H9 (cell line): ENCODE measurements at regions not wholly inside any gene's neighbourhood (a gene's known extent, or its start where the extent isn't known, plus 50 kb on each side); places are given as distances from the start of the nearest gene placed in this dataset.

Experiments
- DNase-seq: peaks from one replicate; pipeline ENCODE4 v3.0.0-alpha.2; 2017
- H2AFZ ChIP-seq: one replicate; pipeline ENCODE4 v1.6.1; 2013; ENCODE audit warnings: mild to moderate bottlenecking, low read length, control low read depth, moderate library complexity
- H2AK5ac ChIP-seq: 2 replicates; pipeline ENCODE4 v1.6.1; 2013; ENCODE audit warnings: low read length, control low read depth, mixed read lengths; ENCODE audit not compliant: insufficient read length
- H2BK120ac ChIP-seq: one replicate; pipeline ENCODE4 v1.6.1; 2013; ENCODE audit warnings: low read depth, mild to moderate bottlenecking, low read length, control low read depth, inconsistent platforms; ENCODE audit not compliant: poor library complexity, severe bottlenecking
- H2BK12ac ChIP-seq: 2 replicates; pipeline ENCODE4 v1.6.1; 2013; ENCODE audit warnings: low read length, control low read depth, mixed read lengths, low read depth; ENCODE audit not compliant: insufficient read length
- H2BK15ac ChIP-seq: 2 replicates; pipeline ENCODE4 v1.6.1; 2013; ENCODE audit warnings: low read depth, low read length, control low read depth
- H2BK20ac ChIP-seq: one replicate; pipeline ENCODE4 v1.6.1; 2013; ENCODE audit warnings: low read depth, mild to moderate bottlenecking, low read length, control low read depth, inconsistent platforms; ENCODE audit not compliant: poor library complexity, severe bottlenecking
- H2BK5ac ChIP-seq: 2 replicates; pipeline ENCODE4 v1.6.1; 2013; ENCODE audit warnings: low read length, control low read depth, mixed read lengths; ENCODE audit not compliant: insufficient read length
- H3K14ac ChIP-seq: 2 replicates; pipeline ENCODE4 v1.6.1; 2013; ENCODE audit warnings: low read length, control low read depth; ENCODE audit not compliant: insufficient read depth
- H3K18ac ChIP-seq: 2 replicates; pipeline ENCODE4 v1.6.1; 2013; ENCODE audit warnings: low read depth, mild to moderate bottlenecking, mixed read lengths, low read length, control low read depth; ENCODE audit not compliant: insufficient read length
- H3K23ac ChIP-seq: 2 replicates; pipeline ENCODE4 v1.6.1; 2013; ENCODE audit warnings: low read length, control low read depth, mixed read lengths, low read depth; ENCODE audit not compliant: insufficient read length
- H3K23me2 ChIP-seq: 2 replicates; pipeline ENCODE4 v1.6.1; 2013; ENCODE audit warnings: low read depth, mild to moderate bottlenecking, mixed read lengths, low read length, control low read depth; ENCODE audit not compliant: insufficient read length, poor library complexity, severe bottlenecking
- H3K27ac ChIP-seq: 2 replicates; pipeline ENCODE4 v1.5.1; 2013; ENCODE audit warnings: low read length, control low read depth, mixed read lengths, low read depth; ENCODE audit not compliant: insufficient read length
- H3K27me3 ChIP-seq: 2 replicates; pipeline ENCODE4 v1.6.1; 2013; ENCODE audit warnings: low read length, control low read depth, inconsistent platforms; ENCODE audit not compliant: insufficient read depth
- H3K4ac ChIP-seq: 2 replicates; pipeline ENCODE4 v1.6.1; 2013; ENCODE audit warnings: low read depth, mild to moderate bottlenecking, control low read depth, inconsistent platforms, low read length, moderate library complexity
- H3K4me1 ChIP-seq: 2 replicates; pipeline ENCODE4 v1.6.1; 2013; ENCODE audit warnings: low read length, control low read depth, inconsistent platforms; ENCODE audit not compliant: insufficient read depth
- H3K4me2 ChIP-seq: 2 replicates; pipeline ENCODE4 v1.6.1; 2013; ENCODE audit warnings: low read length, control low read depth, mixed read lengths; ENCODE audit not compliant: insufficient read length, insufficient read depth
- H3K56ac ChIP-seq: 2 replicates; pipeline ENCODE4 v1.6.1; 2013; ENCODE audit warnings: low read depth, mild to moderate bottlenecking, mixed read lengths, low read length, control low read depth; ENCODE audit not compliant: insufficient read length
- H3K79me1 ChIP-seq: 2 replicates; pipeline ENCODE4 v1.6.1; 2013; ENCODE audit warnings: low read depth, mild to moderate bottlenecking, moderate library complexity, low read length, control low read depth, inconsistent platforms; ENCODE audit not compliant: insufficient read depth, poor library complexity, severe bottlenecking
- H3K79me2 ChIP-seq: 2 replicates; pipeline ENCODE4 v1.6.1; 2013; ENCODE audit warnings: low read length, control low read depth, inconsistent platforms; ENCODE audit not compliant: insufficient read depth
- H3K9ac ChIP-seq: 2 replicates; pipeline ENCODE4 v1.6.1; 2013; ENCODE audit warnings: low read length, control low read depth, mixed read lengths; ENCODE audit not compliant: insufficient read length; ENCODE audit errors: extremely low read depth
- H3K9me3 ChIP-seq: one replicate; pipeline ENCODE4 v1.6.1; 2013; ENCODE audit warnings: low read depth, low read length, inconsistent platforms; ENCODE audit not compliant: control insufficient read depth
- H3T11ph ChIP-seq: one replicate; pipeline ENCODE4 v1.6.1; 2013; ENCODE audit warnings: mild to moderate bottlenecking, low read length, control low read depth, inconsistent platforms
- H4K20me1 ChIP-seq: one replicate; pipeline ENCODE4 v1.6.1; 2013; ENCODE audit not compliant: control insufficient read depth, insufficient read length, insufficient read depth
- H4K5ac ChIP-seq: 2 replicates; pipeline ENCODE4 v1.6.1; 2013; ENCODE audit warnings: low read depth, mild to moderate bottlenecking, mixed read lengths, low read length, control low read depth; ENCODE audit not compliant: insufficient read length
- H4K8ac ChIP-seq: replicated peaks from 2 replicates; pipeline ENCODE4 v1.6.1; 2013; ENCODE audit warnings: low read length, control low read depth, mixed read lengths, low read depth; ENCODE audit not compliant: insufficient read length
- H4K91ac ChIP-seq: 2 replicates; pipeline ENCODE4 v1.6.1; 2013; ENCODE audit warnings: low read depth, mild to moderate bottlenecking, moderate library complexity, mixed read lengths, low read length, control low read depth; ENCODE audit not compliant: insufficient read length
- H3K27ac Mint-ChIP-seq, 3 experiments: 2 replicates in 2 of 3; 3 replicates in 1 of 3; pipeline ENCODE4 v1.8.0; 2020 to 2021; ENCODE audit warnings: mixed read lengths in 3 of 3, mild to moderate bottlenecking in 1 of 3, moderate library complexity in 1 of 3
- H3K27me3 Mint-ChIP-seq: 2 replicates; pipeline ENCODE4 v1.8.0; 2021; ENCODE audit warnings: low read depth, mild to moderate bottlenecking, moderate library complexity, mixed read lengths
- H3K36me3 Mint-ChIP-seq, 3 experiments: 2 replicates in 2 of 3; 3 replicates in 1 of 3; pipeline ENCODE4 v1.8.0; 2020 to 2021; ENCODE audit warnings: low read depth in 3 of 3, mixed read lengths in 3 of 3; ENCODE audit not compliant: insufficient read depth in 1 of 3
- H3K4me1 Mint-ChIP-seq, 2 experiments: 2 replicates each; pipeline ENCODE4 v1.8.0; 2020; ENCODE audit warnings: mixed read lengths in 2 of 2
- H3K4me3 Mint-ChIP-seq, 2 experiments: 2 replicates in 1 of 2; 3 replicates in 1 of 2; pipeline ENCODE4 v1.8.0; 2020 to 2021; ENCODE audit warnings: mild to moderate bottlenecking in 2 of 2, mixed read lengths in 2 of 2, moderate library complexity in 1 of 2
- H3K9me3 Mint-ChIP-seq, 2 experiments: 2 replicates in 1 of 2; 3 replicates in 1 of 2; pipeline ENCODE4 v1.8.0; 2020; ENCODE audit warnings: mild to moderate bottlenecking in 2 of 2, mixed read lengths in 2 of 2, moderate library complexity in 1 of 2
- CTCF ChIP-seq: fragments of 200-600 bp; sonication (generic); conservative IDR thresholded peaks from 3 replicates; pipeline ENCODE4 v1.8.0; 2021; ENCODE audit warnings: antibody characterized with exemption, mild to moderate bottlenecking
- WGBS: extraction: QIAGEN DNeasy Blood & Tissue Kit; methylation state at CpG from one replicate; pipeline ENCODE4 v1.1.7; 2013; ENCODE audit warnings: missing lambda C conversion rate, low lambda C conversion rate, mixed read lengths; ENCODE audit not compliant: insufficient read length; ENCODE audit errors: extremely low coverage; 5-methylcytosine and 5-hydroxymethylcytosine counted together

DNA sequence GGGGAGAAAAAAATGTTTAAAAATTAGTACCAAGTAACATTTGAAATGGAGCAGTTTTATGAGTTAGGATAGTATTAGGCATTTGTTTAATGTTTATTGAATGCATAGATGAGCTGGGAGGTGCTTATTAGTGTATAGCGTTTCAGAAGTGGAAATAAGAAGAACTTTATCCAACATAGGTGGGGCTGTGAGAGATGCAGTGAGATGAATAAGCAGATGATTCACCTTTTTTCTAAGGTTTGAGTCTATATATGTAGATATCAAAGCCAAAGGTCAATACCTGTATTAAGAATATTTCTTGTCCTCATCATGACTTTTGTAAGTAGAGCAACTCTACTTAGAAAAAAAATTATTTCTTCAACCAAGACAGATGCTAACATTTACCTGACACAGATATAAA lies 54.6 kb upstream of the POU4F3 start:
- no peaks in the 10 kb centered on the region for H3K79me1 ChIP-seq
- H4K20me1 ChIP-seq, result no peaks in the 10 kb centered on the region
- H3K4me2 ChIP-seq, result no peak overlapping the region
- no peak overlapping the region for H3K4ac ChIP-seq
- no peak overlapping the region for H3K23ac ChIP-seq
- no peaks in the 10 kb centered on the region for H3K27me3 Mint-ChIP-seq
- no peak overlapping the region for H3K56ac ChIP-seq
- no peak overlapping the region for H2BK5ac ChIP-seq
- H3K27me3 ChIP-seq, result no peaks in the 10 kb centered on the region
- no peak overlapping the region for H4K5ac ChIP-seq
- H3K27ac Mint-ChIP-seq, result no peak overlapping the region
- H2BK12ac ChIP-seq, result no peak overlapping the region
- H3K79me2 ChIP-seq, result no peaks in the 10 kb centered on the region
- no peaks in the 10 kb centered on the region for H3K23me2 ChIP-seq
- no peak overlapping the region for H3K9ac ChIP-seq
- no peaks in the 10 kb centered on the region for H3K9me3 ChIP-seq
- TF ChIP-seq CTCF, result no peak
- H3K9me3 Mint-ChIP-seq, result no peaks in the 10 kb centered on the region
- no peak overlapping the region for H3K27ac ChIP-seq
- H3T11ph ChIP-seq, result no peak overlapping the region
- H3K4me1 ChIP-seq, result no peaks in the 10 kb centered on the region
- H4K8ac ChIP-seq, result no peak overlapping the region
- no peak overlapping the region for H2AFZ ChIP-seq
- peaks cover 5 to 29% (median 25%) of the 10 kb centered on the region in 3 experiments; a peak in 6 of 7 replicates for H3K36me3 Mint-ChIP-seq
- no peaks in the 10 kb centered on the region for H3K4me1 Mint-ChIP-seq
- H2AK5ac ChIP-seq, result no peak overlapping the region
- no peak overlapping the region for H2BK20ac ChIP-seq
- H2BK15ac ChIP-seq, result no peak overlapping the region
- no peak for DNase-seq
- H2BK120ac ChIP-seq, result no peak overlapping the region
- no peak overlapping the region for H3K14ac ChIP-seq
- no peak overlapping the region for H3K4me3 Mint-ChIP-seq
- H4K91ac ChIP-seq, result no peak overlapping the region
- no peak overlapping the region for H3K18ac ChIP-seq
- no CpG with 5 or more reads among the region's 1 CpG for WGBS
